Esophagus squamous epithelium (tissue), 4 donors: ENCODE measurements at regions not wholly inside any gene's neighbourhood (a gene's known extent, or its start where the extent isn't known, plus 50 kb on each side); places are given as distances from the start of the nearest gene placed in this dataset.

Experiments used
- CTCF ChIP-seq, 6 experiments: fragments of 450-650 bp in 4 of 6; fragments of 200-600 bp in 2 of 6; sonication (generic) in 2 of 6; IDR thresholded peaks; one replicate each; pipeline ENCODE4 v1.5.1; 2016 to 2019; ENCODE audit warnings: antibody characterized with exemption in 6 of 6, mild to moderate bottlenecking in 4 of 6, moderate library complexity in 4 of 6
- POLR2A ChIP-seq, 4 donors: fragments of 450-650 bp; IDR thresholded peaks; one replicate each; pipeline ENCODE4 v1.6.1; 2017; ENCODE audit warnings: antibody characterized with exemption in 4 of 4, mild to moderate bottlenecking in 4 of 4, moderate library complexity in 3 of 4

GRCh38 chr2:129747500-129748125 lies 231.9 kb upstream of the RAB6C start:
- TF ChIP-seq POLR2A (IDR thresholded peaks at IDR 0.05) = no peak
- TF ChIP-seq CTCF (IDR thresholded peaks at IDR 0.05) = no peak
